Cardiac muscle cell (in vitro differentiated cells and primary cell): ENCODE measurements at regions not wholly inside any gene's neighbourhood (a gene's known extent, or its start where the extent isn't known, plus 50 kb on each side); places are given as distances from the start of the nearest gene placed in this dataset.

Source experiments
- DNase-seq, 2 donors: peaks; one replicate each; pipeline versions ENCODE4 v3.0.0 to v3.0.0-alpha.2; 2010 to 2017; ENCODE audit warnings: low read depth in 1 of 2, low spot score in 1 of 2
- H3K27ac ChIP-seq: fragments of 200-600 bp; sonication (generic); 2 replicates; pipeline ENCODE4 v1.5.1; 2016
- H3K27me3 ChIP-seq: fragments of 200-600 bp; sonication (generic); 2 replicates; pipeline ENCODE4 v1.6.0; 2016; ENCODE audit warnings: control low read depth
- H3K36me3 ChIP-seq: fragments of 200-600 bp; sonication (generic); 2 replicates; pipeline ENCODE4 v1.5.1; 2016; ENCODE audit warnings: control low read depth
- H3K4me1 ChIP-seq: fragments of 200-600 bp; sonication (generic); 2 replicates; pipeline ENCODE4 v1.8.1; 2017; ENCODE audit warnings: low read depth, mild to moderate bottlenecking, mixed run types
- H3K4me3 ChIP-seq: fragments of 200-600 bp; sonication (generic); 2 replicates; pipeline ENCODE4 v1.5.1; 2016; ENCODE audit warnings: mild to moderate bottlenecking
- H3K9me3 ChIP-seq: fragments of 200-600 bp; sonication (generic); 2 replicates; pipeline ENCODE4 v1.5.1; 2017; ENCODE audit warnings: low read depth, mild to moderate bottlenecking, control low read depth
- TF ChIP-seq, protein P1 (sequence below): IDR thresholded peaks from 2 replicates; pipeline ENCODE4 v1.5.1; 2012; ENCODE audit warnings: low read depth, mild to moderate bottlenecking, low read length

GRCh38 chr16:10317425-10318001, 68.3 kb upstream of the ATF7IP2 start:
- H3K27ac ChIP-seq, result peak overlapping the region; percentile 46
- no peak overlapping the region for H3K4me3 ChIP-seq
- no peak for DNase-seq
- no peaks in the 10 kb centered on the region for H3K9me3 ChIP-seq
- no peaks in the 10 kb centered on the region for H3K27me3 ChIP-seq
- H3K4me1 ChIP-seq, result peaks cover 12% of the 10 kb centered on the region
- no peaks in the 10 kb centered on the region for H3K36me3 ChIP-seq
- TF ChIP-seq, protein P1, sequence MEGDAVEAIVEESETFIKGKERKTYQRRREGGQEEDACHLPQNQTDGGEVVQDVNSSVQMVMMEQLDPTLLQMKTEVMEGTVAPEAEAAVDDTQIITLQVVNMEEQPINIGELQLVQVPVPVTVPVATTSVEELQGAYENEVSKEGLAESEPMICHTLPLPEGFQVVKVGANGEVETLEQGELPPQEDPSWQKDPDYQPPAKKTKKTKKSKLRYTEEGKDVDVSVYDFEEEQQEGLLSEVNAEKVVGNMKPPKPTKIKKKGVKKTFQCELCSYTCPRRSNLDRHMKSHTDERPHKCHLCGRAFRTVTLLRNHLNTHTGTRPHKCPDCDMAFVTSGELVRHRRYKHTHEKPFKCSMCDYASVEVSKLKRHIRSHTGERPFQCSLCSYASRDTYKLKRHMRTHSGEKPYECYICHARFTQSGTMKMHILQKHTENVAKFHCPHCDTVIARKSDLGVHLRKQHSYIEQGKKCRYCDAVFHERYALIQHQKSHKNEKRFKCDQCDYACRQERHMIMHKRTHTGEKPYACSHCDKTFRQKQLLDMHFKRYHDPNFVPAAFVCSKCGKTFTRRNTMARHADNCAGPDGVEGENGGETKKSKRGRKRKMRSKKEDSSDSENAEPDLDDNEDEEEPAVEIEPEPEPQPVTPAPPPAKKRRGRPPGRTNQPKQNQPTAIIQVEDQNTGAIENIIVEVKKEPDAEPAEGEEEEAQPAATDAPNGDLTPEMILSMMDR, result no peak

DNA sequence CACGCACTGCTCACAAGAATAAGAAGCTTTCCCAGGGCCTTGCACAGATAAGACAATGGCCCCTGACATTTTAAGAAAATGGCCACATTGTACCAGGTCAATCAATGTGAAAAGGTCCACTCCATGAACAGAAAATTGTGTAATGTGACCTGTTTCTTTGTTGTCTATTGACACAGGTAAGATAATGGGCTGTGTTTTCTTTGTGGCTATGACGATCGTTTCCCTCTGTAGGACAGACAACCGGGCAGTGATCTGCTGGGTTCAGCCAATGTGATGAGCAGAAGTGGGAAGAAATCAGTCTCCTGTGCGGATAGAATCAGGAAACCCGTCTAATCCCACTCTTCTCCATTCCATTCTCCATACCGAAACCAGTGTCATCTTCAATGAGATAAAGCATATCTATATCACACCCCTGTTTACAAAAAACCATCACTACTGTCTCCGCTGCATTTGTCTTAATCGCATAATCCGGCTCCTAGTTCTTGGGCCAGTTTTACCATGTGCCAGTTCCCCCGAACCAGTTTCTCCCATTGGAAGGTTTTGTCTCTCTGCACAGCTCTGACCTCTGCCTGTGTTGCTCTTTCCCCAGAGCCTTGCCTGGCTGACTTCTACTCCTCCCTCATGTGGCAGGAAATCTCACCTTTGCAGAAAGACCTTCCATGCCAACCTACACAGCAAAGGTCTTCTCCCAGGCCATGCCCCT, 66.9 kb upstream of the ATF7IP2 start:
- Histone ChIP-seq H3K27ac (peak overlapping the region; percentile 46), H3K4me3 (no peak overlapping the region), H3K9me3 (no peaks in the 10 kb centered on the region), H3K27me3 (no peaks in the 10 kb centered on the region), H3K36me3 (no peaks in the 10 kb centered on the region), H3K4me1 (peaks cover 16% of the 10 kb centered on the region)
- TF ChIP-seq, protein P1, result no peak
- DNase-seq, result no peak

DNA sequence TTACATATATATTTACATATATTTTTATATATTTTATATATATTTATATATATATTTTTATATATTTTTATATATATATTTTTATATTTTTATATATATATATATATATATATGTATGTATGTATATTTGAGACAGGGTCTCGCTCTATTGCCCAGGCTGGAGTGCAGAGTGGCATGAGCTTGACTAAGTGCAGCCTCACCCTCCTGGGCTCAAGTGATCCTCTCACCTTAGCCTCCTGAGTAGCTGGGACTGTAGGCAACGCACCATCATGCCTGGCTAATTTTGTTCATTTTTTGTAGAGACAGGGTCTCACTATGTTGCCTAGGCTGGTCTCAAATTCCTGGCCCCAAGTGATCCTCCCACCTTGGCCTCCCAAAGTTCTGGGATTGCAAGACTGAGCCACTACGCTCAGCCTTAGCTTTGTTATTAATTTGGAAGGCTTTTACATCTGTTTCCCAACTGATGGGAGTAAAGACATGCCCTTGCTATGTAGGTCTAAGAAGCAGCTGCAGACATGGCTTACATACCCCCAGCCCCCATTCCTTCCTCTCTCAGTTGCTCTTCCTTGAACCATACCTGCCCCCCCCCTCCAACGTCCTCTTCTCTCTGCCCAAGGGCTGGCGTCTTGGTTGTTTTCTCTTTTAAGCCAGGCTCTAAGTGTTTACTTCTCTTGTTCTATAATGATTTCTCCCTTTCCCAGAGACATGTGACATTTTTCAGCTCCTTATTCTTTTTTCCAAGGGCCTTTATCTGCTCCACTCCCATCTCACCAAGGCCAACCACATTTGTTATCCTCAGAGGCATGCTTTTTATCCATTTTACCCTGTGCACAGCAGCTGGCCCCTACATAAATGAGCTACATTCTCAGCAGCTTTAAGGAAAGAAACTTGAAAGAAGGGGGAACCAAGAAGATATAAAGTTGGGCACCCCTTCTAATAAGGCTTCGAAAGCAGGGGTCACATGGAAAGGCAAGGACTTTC, 64.2 kb upstream of the ATF7IP2 start:
- no peak overlapping the region for H3K4me3 ChIP-seq
- H3K27me3 ChIP-seq, result no peaks in the 10 kb centered on the region
- no peaks in the 10 kb centered on the region for H3K36me3 ChIP-seq
- no peak for DNase-seq
- peak overlapping the region; percentile 92 for H3K27ac ChIP-seq
- TF ChIP-seq, protein P1, result no peak
- H3K4me1 ChIP-seq, result peaks cover 16% of the 10 kb centered on the region
- no peaks in the 10 kb centered on the region for H3K9me3 ChIP-seq

DNA sequence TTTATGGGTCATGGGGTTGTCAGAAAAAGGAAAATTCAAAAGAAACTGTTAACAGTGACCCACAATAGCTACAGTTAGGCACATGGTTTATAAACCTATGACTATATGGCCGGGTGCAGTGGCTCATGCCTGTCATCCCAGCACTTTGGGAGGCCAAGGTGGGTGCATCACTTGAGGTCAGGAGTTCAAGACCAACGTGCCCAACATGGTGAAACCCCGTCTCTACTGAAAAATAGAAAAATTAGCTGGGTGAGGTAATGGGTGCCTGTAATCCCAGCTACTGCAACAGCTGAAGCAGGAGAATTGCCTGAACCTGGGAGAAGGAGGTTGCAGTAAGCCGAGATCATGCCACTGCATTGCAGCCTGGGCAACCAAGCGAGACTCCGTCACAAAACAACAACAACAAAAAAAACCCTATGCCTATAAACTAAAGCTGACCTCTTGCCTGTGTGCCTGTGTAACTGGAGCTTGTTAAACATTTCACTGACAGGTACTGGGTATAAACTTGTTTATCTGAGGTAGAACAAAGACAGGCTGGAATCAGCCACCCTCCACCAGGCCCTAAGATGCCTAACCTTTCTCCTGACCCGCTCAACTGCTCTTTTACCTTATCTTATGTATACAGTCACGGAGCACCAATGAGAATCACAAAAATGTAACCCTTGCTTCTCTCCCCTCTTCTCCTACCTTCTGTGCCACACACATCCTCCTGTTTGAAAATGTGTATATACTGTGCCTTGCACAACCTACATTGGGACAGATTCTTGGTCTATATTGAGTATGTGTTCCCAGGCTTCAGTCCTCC, 62.9 kb upstream of the ATF7IP2 start:
- DNase-seq, result peak in 1 of 2 donors; percentile 30
- Histone ChIP-seq H3K9me3 (no peaks in the 10 kb centered on the region), H3K4me3 (no peak overlapping the region), H3K27me3 (no peaks in the 10 kb centered on the region), H3K36me3 (no peaks in the 10 kb centered on the region), H3K4me1 (peaks cover 16% of the 10 kb centered on the region), H3K27ac (peak overlapping the region; percentile 92)
- TF ChIP-seq, protein P1, result no peak

DNA sequence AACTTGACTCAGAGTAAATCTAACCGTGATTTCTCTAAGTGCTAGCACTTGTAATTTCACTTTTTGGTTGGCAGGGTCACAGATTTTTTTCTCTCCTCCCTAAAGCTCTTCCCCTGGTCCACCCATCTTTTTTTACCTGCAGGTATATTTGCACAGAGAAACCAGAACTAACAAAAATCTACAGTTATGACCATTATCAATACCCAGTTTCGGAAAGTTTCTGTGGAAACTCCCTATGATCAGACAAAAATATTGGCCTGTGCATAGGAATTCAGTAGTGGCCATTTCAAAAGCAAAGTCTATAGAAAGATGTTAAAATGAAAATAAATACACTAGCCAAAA, 62.4 kb upstream of the ATF7IP2 start:
- Histone ChIP-seq H3K4me1 (peaks cover 14% of the 10 kb centered on the region), H3K27ac (peak overlapping the region; percentile 92), H3K4me3 (no peak overlapping the region), H3K27me3 (no peaks in the 10 kb centered on the region), H3K36me3 (no peaks in the 10 kb centered on the region), H3K9me3 (no peaks in the 10 kb centered on the region)
- DNase-seq, result no peak
- TF ChIP-seq, protein P1, result no peak
